Globus pallidus (tissue), 1 donor: ENCODE measurements at regions not wholly inside any gene's neighbourhood (a gene's known extent, or its start where the extent isn't known, plus 50 kb on each side); places are given as distances from the start of the nearest gene placed in this dataset.

Source experiments
- DNase-seq: peaks from one replicate; pipeline ENCODE4 v3.0.0-alpha.2; 2015; ENCODE audit warnings: low spot score

DNA sequence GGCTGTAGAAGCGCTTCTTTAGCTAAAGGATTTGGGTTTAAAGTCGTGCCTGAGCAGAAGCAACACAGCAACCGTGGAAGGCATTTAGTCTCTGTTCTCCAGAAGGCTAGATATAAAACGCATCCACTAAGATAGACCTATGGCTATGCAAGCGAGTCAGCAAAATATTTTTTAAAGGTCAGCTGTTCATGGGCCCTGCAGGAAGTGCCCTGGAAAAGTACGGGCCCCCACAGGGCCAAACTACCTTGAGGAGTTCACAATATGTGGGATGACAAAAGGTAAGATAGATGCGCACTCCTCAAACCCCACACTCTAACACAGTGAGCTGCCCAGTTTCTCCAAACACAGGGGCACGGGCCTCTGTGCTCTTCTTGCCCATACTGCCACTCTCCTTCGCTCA is 261.6 kb downstream of the VPS13C start:
- no peak for DNase-seq

DNA sequence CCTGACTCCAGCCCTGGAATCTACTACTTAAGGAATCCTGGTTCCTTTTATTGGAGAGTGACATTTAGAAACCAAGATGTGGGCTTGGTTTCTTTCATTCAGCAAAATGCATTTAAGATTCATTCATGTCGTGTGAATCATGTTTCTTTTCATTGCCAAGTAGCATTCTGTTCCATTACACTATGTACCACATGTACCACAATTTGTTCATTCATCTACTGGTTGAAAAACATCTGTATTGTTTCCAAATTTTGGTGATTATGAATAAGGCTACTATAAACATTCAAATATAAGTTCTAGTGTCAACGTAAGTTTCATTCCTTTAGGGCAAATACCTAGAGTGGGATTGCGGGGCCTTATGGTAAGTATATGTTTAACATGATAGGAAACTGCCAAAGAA is 264.2 kb downstream of the VPS13C start:
- no peak for DNase-seq

DNA sequence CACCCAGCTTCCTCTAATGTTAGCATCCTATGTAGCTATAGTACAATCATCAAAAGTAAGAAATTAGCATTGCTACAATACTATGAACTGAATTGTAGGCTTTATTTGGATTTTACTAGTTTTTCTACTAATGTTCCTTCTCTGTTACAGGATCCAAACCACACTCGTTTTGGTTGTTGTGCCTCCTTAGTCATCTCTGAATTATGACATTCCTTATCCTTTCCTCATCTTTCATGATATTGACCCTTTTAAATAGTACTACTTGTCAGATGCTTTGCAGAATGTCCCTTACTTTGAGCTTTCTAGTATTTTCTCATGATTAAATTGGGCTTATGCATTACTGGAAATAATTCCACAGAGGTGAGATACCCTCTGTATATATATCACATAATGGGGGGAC is 265.4 kb downstream of the VPS13C start:
- no peak for DNase-seq

DNA sequence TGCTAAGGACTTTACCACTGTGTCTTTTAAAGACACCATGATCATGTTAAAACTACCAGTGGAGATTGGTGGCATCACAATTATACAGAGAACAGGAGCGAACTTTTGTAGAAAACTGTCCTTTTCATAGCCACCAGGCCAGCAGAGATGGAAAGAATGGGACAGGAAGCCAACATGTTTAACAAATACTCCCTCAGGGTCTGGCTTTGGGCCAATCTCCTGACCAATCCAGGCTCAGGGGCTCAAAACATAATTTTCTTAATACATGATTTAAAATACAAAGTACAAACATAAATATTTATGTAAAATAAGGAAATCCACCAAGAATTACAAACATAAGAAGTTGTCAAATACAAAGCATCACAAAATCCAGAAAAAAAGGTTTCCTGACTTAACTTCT is 266.0 kb downstream of the VPS13C start:
- no peak for DNase-seq

GRCh38 chr15:61784734-61785133 is 275.5 kb downstream of the VPS13C start:
- no peak for DNase-seq

GRCh38 chr15:61780278-61780980 is 279.8 kb downstream of the VPS13C start:
- DNase-seq = no peak

GRCh38 chr15:61777689-61778088 is 282.6 kb downstream of the VPS13C start:
- no peak for DNase-seq

- no peak for DNase-seq
Measured at GRCh38 chr15:61769557-61769956, 290.7 kb downstream of the VPS13C start.

- no peak for DNase-seq
Measured at GRCh38 chr15:61768131-61768530, 292.1 kb downstream of the VPS13C start.

DNA sequence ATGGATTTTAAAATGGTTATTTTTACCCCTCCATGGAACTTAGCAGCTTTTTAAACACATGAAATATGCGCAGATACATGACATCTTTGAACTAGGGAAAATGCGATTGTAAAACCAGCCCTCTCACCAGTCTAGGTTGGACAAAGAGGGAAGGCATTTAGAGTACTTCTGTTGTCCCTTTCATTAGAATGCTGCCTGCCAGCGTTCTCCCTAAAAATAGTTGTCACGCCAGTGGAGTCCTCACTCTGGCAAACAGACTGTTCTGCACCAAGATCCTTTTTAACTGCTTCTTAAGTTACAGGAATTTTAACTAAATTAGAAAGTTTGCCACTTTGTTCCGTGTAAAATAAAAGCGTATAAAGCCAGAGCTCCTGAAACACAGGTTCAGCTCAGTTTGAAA is 295.3 kb downstream of the VPS13C start:
- peak; percentile 35 for DNase-seq

DNA sequence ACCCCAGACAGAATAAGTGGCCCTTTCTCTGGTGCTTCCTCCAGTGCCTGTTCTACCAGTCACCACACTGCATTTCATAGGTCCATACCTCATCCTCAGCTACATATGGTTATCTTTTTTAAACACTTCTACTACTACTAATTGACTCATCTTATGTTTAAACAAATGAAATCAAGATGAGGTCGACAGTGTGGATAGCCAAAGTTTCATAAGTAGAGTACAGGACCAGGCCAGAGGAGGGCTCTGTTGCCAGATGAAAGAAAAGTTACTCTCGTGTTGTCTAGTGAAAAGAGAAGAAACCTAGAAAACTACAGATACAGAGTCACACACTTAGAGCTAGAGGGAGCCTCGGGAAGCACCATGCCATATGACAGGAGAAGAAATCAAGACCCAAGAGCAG is 296.1 kb downstream of the VPS13C start:
- no peak for DNase-seq

DNA sequence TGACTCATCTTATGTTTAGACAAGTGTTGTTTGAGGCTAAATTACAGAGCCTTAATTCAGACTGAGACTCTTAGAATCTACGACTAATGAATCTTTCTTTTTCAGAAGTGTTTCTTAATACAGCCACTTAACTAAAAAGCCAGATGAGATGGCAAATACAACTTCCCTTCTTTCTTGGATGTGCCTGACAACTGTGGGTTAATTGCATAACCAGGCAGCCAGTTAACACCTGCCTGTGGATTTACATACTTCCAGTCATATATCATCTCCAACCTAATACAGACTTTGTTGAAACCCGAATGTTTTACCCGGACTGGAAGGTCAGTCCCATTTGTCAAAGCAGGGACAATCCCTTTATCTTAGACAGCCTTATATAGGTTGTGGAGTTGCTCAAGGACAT is 297.6 kb downstream of the VPS13C start:
- no peak for DNase-seq

- no peak for DNase-seq
Measured at GRCh38 chr15:61759639-61760038, 300.6 kb downstream of the VPS13C start.

- DNase-seq = no peak
Measured at GRCh38 chr15:61756071-61756820, 304.0 kb downstream of the VPS13C start.

DNA sequence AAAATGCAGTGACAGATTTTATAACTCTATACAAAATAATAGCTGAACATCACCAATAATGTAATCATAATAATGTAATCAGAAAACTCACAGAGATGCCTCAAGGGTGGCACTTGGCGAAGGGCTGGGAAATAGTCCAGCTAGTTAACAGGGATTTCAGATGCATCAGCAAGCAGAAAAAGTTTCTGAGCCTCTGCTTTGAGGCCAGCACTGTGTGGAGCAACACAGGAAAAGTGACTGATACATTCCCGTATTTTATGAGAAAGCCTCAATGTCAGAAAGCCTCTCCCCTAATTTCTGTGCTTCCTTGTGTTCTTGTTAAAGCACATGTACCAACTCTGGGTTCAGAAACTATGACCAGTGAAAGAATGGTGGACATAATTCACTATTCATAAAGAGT is 304.8 kb downstream of the VPS13C start:
- no peak for DNase-seq

- DNase-seq = no peak
Measured at GRCh38 chr15:61753018-61753710, 307.1 kb downstream of the VPS13C start.

DNA sequence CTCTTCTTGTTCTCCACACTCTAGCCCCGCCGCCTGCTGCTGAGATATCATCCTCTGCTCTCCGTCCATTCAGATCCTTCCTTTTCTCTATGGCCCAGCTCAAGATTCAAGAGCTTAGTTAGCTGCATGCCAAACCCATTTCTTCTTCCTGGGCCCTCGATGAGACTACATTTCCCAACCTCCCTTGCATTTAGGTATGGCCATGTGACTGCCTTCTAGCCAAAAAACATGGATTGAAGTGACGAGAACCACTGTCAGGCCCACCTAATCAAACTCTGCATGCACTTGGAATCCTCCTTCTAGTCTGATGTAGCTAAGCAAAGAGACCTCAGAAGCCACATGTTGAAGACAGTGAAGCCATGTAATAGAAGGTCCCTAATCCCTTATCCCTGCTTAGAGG is 308.2 kb downstream of the VPS13C start:
- DNase-seq = no peak

DNA sequence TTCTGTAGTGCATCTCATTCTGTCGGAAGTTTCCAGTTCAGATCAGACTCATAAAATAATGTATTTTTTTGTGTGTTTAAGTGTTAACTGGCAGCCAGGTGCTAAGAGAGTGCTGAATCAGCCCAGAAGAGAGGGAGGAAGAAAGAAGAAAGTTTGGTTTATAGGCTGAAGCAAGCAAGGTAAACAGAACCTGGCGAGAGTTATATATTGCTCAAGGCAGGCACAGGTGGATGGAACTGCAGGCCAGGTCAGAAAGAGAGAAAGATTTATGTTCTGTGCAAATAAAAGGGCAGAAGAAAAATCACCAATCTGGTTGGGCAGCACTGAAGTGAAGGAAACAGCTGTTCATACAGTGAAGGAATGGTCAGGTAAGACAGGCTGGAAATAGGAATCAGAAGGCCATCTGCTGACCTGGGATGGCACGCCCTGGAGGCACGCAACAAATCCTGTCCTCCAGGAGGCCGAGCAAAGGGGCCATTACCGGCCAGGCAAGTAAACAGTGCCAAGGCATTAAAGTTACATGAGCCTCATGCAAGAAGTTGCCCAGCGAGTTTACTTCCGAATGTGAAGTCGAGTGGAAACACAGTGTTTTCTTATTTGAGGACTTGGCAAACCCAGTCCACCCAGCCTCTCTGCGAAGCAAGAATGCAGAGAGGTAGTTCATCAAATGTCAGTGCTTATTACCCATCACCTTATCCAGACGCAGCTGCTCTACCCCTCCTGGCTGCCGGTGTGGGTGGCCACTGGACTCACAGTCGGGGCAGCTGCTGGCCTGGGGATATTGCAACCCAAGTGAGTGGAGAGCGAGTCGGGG is 309.8 kb downstream of the VPS13C start:
- peak; percentile 46 for DNase-seq

- DNase-seq = no peak
Measured at GRCh38 chr15:61749169-61749568, 311.1 kb downstream of the VPS13C start.

GRCh38 chr15:61748529-61748928 is 311.7 kb downstream of the VPS13C start:
- no peak for DNase-seq

- no peak for DNase-seq
Measured at GRCh38 chr15:61746589-61746988, 313.7 kb downstream of the VPS13C start.

GRCh38 chr15:61743345-61743909 is 316.8 kb downstream of the VPS13C start:
- DNase-seq = no peak
